SK-N-SH treated with all-trans-retinoic acid at 6 μM for 48 hours (cell line): ENCODE measurements at regions not wholly inside any gene's neighbourhood (a gene's known extent, or its start where the extent isn't known, plus 50 kb on each side); places are given as distances from the start of the nearest gene placed in this dataset.

Experiments
- ATAC-seq: fragments of 200-7000 bp; cut with Tn5 transposase; 3 replicates; pipeline ENCODE4 v1.9.1; 2020; ENCODE audit warnings: mild to moderate bottlenecking, moderate library complexity
- BACH2 ChIP-seq: fragments of 250-450 bp; sonication (Bioruptor Pico); IDR thresholded peaks from 2 replicates; pipeline ENCODE4 v1.9.0; 2021; ENCODE audit warnings: mild to moderate bottlenecking, borderline replicate concordance
- CREB5 ChIP-seq: fragments of 250-450 bp; sonication (Bioruptor Pico); IDR thresholded peaks from 2 replicates; pipeline ENCODE4 v1.5.1; 2020; ENCODE audit warnings: low read depth, mild to moderate bottlenecking, moderate library complexity
- CSDC2 ChIP-seq: fragments of 250-450 bp; sonication (Bioruptor Pico); IDR thresholded peaks from 2 replicates; pipeline ENCODE4 v1.5.0; 2020; ENCODE audit warnings: mild to moderate bottlenecking, moderate library complexity
- CSRNP3 ChIP-seq: fragments of 250-450 bp; sonication (Bioruptor Pico); IDR thresholded peaks from 2 replicates; pipeline ENCODE4 v1.5.1; 2021; ENCODE audit warnings: mild to moderate bottlenecking, moderate library complexity
- ESRRG ChIP-seq: fragments of 250-450 bp; sonication (Bioruptor Pico); IDR thresholded peaks from 2 replicates; pipeline ENCODE4 v1.6.1; 2021; ENCODE audit warnings: mild to moderate bottlenecking
- GLIS3 ChIP-seq: fragments of 250-450 bp; sonication (Bioruptor Pico); IDR thresholded peaks from 2 replicates; pipeline ENCODE4 v1.5.0; 2020; ENCODE audit warnings: mild to moderate bottlenecking, moderate library complexity
- ISL1 ChIP-seq: fragments of 250-450 bp; sonication (Bioruptor Pico); IDR thresholded peaks from 2 replicates; pipeline ENCODE4 v2.1.2; 2022; ENCODE audit warnings: mild to moderate bottlenecking, moderate library complexity
- OSR1 ChIP-seq: fragments of 250-450 bp; sonication (Bioruptor Pico); IDR thresholded peaks from 2 replicates; pipeline ENCODE4 v1.8.0; 2022; ENCODE audit warnings: moderate library complexity, mild to moderate bottlenecking, inconsistent platforms
- PATZ1 ChIP-seq: fragments of 250-450 bp; sonication (Bioruptor Pico); IDR thresholded peaks from 2 replicates; pipeline ENCODE4 v1.8.0; 2020; ENCODE audit warnings: mild to moderate bottlenecking, moderate library complexity, borderline replicate concordance
- POU6F1 ChIP-seq: fragments of 250-450 bp; sonication (Bioruptor Pico); IDR thresholded peaks from 2 replicates; pipeline ENCODE4 v1.8.0; 2021; ENCODE audit warnings: low read depth, mild to moderate bottlenecking, moderate library complexity, borderline replicate concordance
- PPARA ChIP-seq: fragments of 250-450 bp; sonication (Bioruptor Pico); IDR thresholded peaks from 2 replicates; pipeline ENCODE4 v1.5.0; 2020; ENCODE audit warnings: mild to moderate bottlenecking, borderline replicate concordance
- RARB ChIP-seq: fragments of 250-450 bp; sonication (Bioruptor Pico); IDR thresholded peaks from 2 replicates; pipeline ENCODE4 v1.8.0; 2021; ENCODE audit warnings: mild to moderate bottlenecking, moderate library complexity
- SNAI2 ChIP-seq: fragments of 250-450 bp; sonication (Bioruptor Pico); IDR thresholded peaks from 2 replicates; pipeline ENCODE4 v1.5.0; 2020; ENCODE audit warnings: mild to moderate bottlenecking, moderate library complexity
- TCF4 ChIP-seq: fragments of 250-450 bp; sonication (Bioruptor Pico); IDR thresholded peaks from 2 replicates; pipeline ENCODE4 v1.8.0; 2021; ENCODE audit warnings: mild to moderate bottlenecking, moderate library complexity, borderline replicate concordance
- TOX ChIP-seq: fragments of 250-450 bp; sonication (Bioruptor Pico); IDR thresholded peaks from 2 replicates; pipeline ENCODE4 v1.8.0; 2021; ENCODE audit warnings: mild to moderate bottlenecking, moderate library complexity, borderline replicate concordance
- TSHZ2 ChIP-seq: fragments of 250-450 bp; sonication (Bioruptor Pico); IDR thresholded peaks from 2 replicates; pipeline ENCODE4 v1.5.0; 2020; ENCODE audit warnings: mild to moderate bottlenecking, moderate library complexity
- ZC3H10 ChIP-seq: fragments of 250-450 bp; sonication (Bioruptor Pico); IDR thresholded peaks from 2 replicates; pipeline ENCODE4 v1.5.1; 2021; ENCODE audit warnings: mild to moderate bottlenecking, moderate library complexity
- ZFP3 ChIP-seq: fragments of 250-450 bp; sonication (Bioruptor Pico); IDR thresholded peaks from 2 replicates; pipeline ENCODE4 v1.5.0; 2020; ENCODE audit warnings: mild to moderate bottlenecking, moderate library complexity
- ZFP30 ChIP-seq: fragments of 450-650 bp; formaldehyde crosslinking; IDR thresholded peaks from 2 replicates; pipeline ENCODE4 v1.5.0; 2022; ENCODE audit warnings: mild to moderate bottlenecking, moderate library complexity
- ZNF565 ChIP-seq: fragments of 450-650 bp; formaldehyde crosslinking; conservative IDR thresholded peaks from 2 replicates; pipeline ENCODE4 v1.5.0; 2020; ENCODE audit warnings: low read depth, mild to moderate bottlenecking, moderate library complexity
- ZNF8 ChIP-seq: fragments of 450-650 bp; formaldehyde crosslinking; IDR thresholded peaks from 2 replicates; pipeline ENCODE4 v1.5.0; 2020; ENCODE audit warnings: mild to moderate bottlenecking, moderate library complexity

GRCh38 chr2:107285621-107286299, 399.8 kb upstream of the ST6GAL2 start:
- TF ChIP-seq TSHZ2 (CRISPR knock-in tag): no peak
- TF ChIP-seq ZFP3 (CRISPR knock-in tag): no peak
- TF ChIP-seq BACH2 (CRISPR knock-in tag): no peak
- no peak for TF ChIP-seq TCF4 (CRISPR knock-in tag)
- no peak for TF ChIP-seq GLIS3 (CRISPR knock-in tag)
- no peak for TF ChIP-seq TOX (CRISPR knock-in tag)
- ATAC-seq: no peak

- no peak for ATAC-seq
- no peak for TF ChIP-seq PPARA
- no peak for TF ChIP-seq CSRNP3 (CRISPR knock-in tag)
- no peak for TF ChIP-seq SNAI2 (CRISPR knock-in tag)
- TF ChIP-seq RARB (CRISPR knock-in tag): no peak
- no peak for TF ChIP-seq TCF4 (CRISPR knock-in tag)
- no peak for TF ChIP-seq ZFP30 (CRISPR knock-in tag)
- no peak for TF ChIP-seq TOX (CRISPR knock-in tag)
- no peak for TF ChIP-seq CREB5
- no peak for TF ChIP-seq ZFP3 (CRISPR knock-in tag)
- no peak for TF ChIP-seq POU6F1 (CRISPR knock-in tag)
- TF ChIP-seq BACH2 (CRISPR knock-in tag): no peak
- TF ChIP-seq ZNF565 (CRISPR knock-in tag): no peak
- no peak for TF ChIP-seq PATZ1 (CRISPR knock-in tag)
- no peak for TF ChIP-seq ZC3H10 (CRISPR knock-in tag)
- no peak for TF ChIP-seq ZNF8 (CRISPR knock-in tag)
- no peak for TF ChIP-seq TSHZ2 (CRISPR knock-in tag)
- TF ChIP-seq OSR1: no peak
- no peak for TF ChIP-seq ISL1 (CRISPR knock-in tag)
- TF ChIP-seq ESRRG (CRISPR knock-in tag): no peak
- TF ChIP-seq CSDC2 (CRISPR knock-in tag): no peak
Observed at GRCh38 chr2:107290041-107290440, 404.1 kb upstream of the ST6GAL2 start.
